ENCODE measurements at regions not wholly inside any gene's neighbourhood (a gene's known extent, or its start where the extent isn't known, plus 50 kb on each side); places are given as distances from the start of the nearest gene placed in this dataset.

DNA sequence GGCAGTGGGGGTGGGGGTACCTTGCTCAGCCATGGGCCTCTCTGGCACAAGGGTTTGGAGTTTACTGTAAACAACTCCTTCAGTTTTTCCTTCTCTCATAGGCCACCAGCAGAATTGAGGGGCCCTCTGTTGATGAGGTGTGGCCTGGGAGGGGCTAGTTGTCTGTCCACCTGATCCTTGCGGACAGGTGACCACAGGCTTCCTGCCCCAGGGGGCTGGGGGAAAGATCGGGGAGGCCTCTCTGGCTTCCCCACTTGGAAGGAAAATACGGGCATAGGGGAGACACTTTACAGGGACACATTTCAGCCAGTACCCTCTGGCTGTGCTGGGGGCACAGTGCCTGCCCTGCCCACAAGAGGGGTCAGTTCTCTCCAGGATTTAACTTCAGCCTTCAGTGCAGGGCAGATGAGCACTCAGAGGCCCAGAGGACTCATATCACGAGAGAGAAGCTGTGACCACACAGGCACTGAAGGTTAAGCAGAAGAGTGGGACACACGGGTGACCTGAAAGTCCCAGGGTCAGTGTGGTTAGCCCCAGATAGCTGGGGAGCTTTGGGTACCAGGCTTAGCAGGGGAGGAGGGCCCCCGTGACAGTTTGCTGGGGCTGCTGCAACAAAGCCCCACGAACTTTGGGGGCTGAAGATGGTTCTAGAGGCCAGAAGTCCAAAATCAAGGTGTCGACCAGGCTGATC lies 245.9 kb downstream of the SEC14L1 start:
- Histone ChIP-seq H3K27me3 (no peaks in the 10 kb centered on the region), H3K4me1 (peaks cover 96% of the 10 kb centered on the region), H3K9me3 (no peaks in the 10 kb centered on the region), H3K27ac (peak overlapping the region; percentile 95), H3K36me3 (no peaks in the 10 kb centered on the region), H3K4me3 (no peak overlapping the region)
- intact Hi-C loops (cut with DNase I), result no loop called here
- DNase-seq (ENCODE audit: extremely low spot score in 2 of 2), result no peak
- TF ChIP-seq POLR2A (IDR thresholded peaks at IDR 0.05) (no peak), CTCF (IDR thresholded peaks at IDR 0.05) (no peak), POLR2AphosphoS5 (IDR thresholded peaks at IDR 0.05; ENCODE audit: insufficient read depth in 1 of 2, low read depth in 1 of 2) (no peak)

GRCh38 chr17:77387891-77388290 lies 247.1 kb downstream of the SEC14L1 start:
- Histone ChIP-seq H3K9me3 (no peaks in the 10 kb centered on the region), H3K4me3 (no peak overlapping the region), H3K36me3 (no peaks in the 10 kb centered on the region), H3K4me1 (peaks cover 96% of the 10 kb centered on the region), H3K27me3 (no peaks in the 10 kb centered on the region), H3K27ac (peak overlapping the region; percentile 95)
- intact Hi-C loops (cut with DNase I), result no loop called here
- TF ChIP-seq POLR2A (IDR thresholded peaks at IDR 0.05), result no peak
- no peak for TF ChIP-seq POLR2AphosphoS5 (IDR thresholded peaks at IDR 0.05; ENCODE audit: insufficient read depth in 1 of 2, low read depth in 1 of 2)
- TF ChIP-seq CTCF (IDR thresholded peaks at IDR 0.05), result no peak
- no peak for DNase-seq (ENCODE audit: extremely low spot score in 2 of 2)

GRCh38 chr17:77388384-77389306 lies 247.9 kb downstream of the SEC14L1 start:
- peak overlapping the region in 1 of 2 donors; percentile 28 for H3K4me3 ChIP-seq
- H3K27me3 ChIP-seq, result no peaks in the 10 kb centered on the region
- no peaks in the 10 kb centered on the region for H3K36me3 ChIP-seq
- no peak for DNase-seq (ENCODE audit: extremely low spot score in 2 of 2)
- no peak for TF ChIP-seq POLR2AphosphoS5 (IDR thresholded peaks at IDR 0.05; ENCODE audit: insufficient read depth in 1 of 2, low read depth in 1 of 2)
- TF ChIP-seq POLR2A (IDR thresholded peaks at IDR 0.05), result no peak
- no peak for TF ChIP-seq CTCF (IDR thresholded peaks at IDR 0.05)
- H3K4me1 ChIP-seq, result peaks cover 96% of the 10 kb centered on the region
- intact Hi-C loops (cut with DNase I), result no loop called here
- peak overlapping the region; percentile 95 for H3K27ac ChIP-seq
- no peaks in the 10 kb centered on the region for H3K9me3 ChIP-seq

DNA sequence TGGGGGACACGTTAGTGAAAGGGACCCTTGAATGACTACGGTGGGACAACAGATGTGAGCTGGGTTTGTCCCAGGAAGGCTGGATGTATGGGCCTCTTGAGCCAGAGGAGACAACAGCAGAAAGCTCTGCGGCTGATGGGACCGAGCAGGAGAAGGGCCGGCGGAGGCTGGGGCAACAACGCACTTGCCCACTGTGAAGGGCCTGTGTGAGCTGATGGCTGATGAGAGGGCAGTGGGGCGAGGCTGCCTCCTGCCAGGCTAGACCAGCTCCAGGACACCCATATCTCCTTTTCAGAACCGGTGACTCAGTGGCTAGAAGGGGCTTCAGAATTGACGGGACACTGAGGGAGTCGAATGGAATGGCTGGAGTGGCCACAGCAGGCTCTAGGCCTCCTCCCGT lies 250.1 kb downstream of the SEC14L1 start:
- peak overlapping the region; percentile 84 for H3K27ac ChIP-seq
- no peak overlapping the region for H3K4me3 ChIP-seq
- peaks cover 91% of the 10 kb centered on the region for H3K4me1 ChIP-seq
- intact Hi-C loops (cut with DNase I), result no loop called here
- no peaks in the 10 kb centered on the region for H3K36me3 ChIP-seq
- no peaks in the 10 kb centered on the region for H3K9me3 ChIP-seq
- no peak for DNase-seq (ENCODE audit: extremely low spot score in 2 of 2)
- TF ChIP-seq CTCF (IDR thresholded peaks at IDR 0.05) (no peak), POLR2AphosphoS5 (IDR thresholded peaks at IDR 0.05; ENCODE audit: insufficient read depth in 1 of 2, low read depth in 1 of 2) (no peak), POLR2A (IDR thresholded peaks at IDR 0.05) (no peak)
- no peaks in the 10 kb centered on the region for H3K27me3 ChIP-seq

All from vagina (tissue), 2 donors.